Keratinocyte (primary cell): ENCODE measurements at regions not wholly inside any gene's neighbourhood (a gene's known extent, or its start where the extent isn't known, plus 50 kb on each side); places are given as distances from the start of the nearest gene placed in this dataset.

Source experiments
- DNase-seq: peaks from one replicate; pipeline ENCODE4 v3.0.0-alpha.2; 2011; ENCODE audit warnings: low read depth, missing footprints, low spot score
- FAIRE-seq: peaks from 2 replicates; lab custom pipeline; 2011; peaks lifted over from hg19 to GRCh38; lab: Jason Lieb, UNC
- H2AFZ ChIP-seq: 2 replicates; pipeline ENCODE4 v1.6.0; 2012; ENCODE audit warnings: low read length, control low read depth, inconsistent platforms; ENCODE audit not compliant: control insufficient read depth
- H3K27ac ChIP-seq: 2 replicates; pipeline ENCODE4 v1.5.1; 2011; ENCODE audit warnings: low read length; ENCODE audit not compliant: control insufficient read depth, insufficient read depth
- H3K27me3 ChIP-seq: 3 replicates; pipeline ENCODE4 v1.6.0; 2011; ENCODE audit warnings: low read length; ENCODE audit not compliant: control insufficient read depth, insufficient read depth; ENCODE audit errors: extremely low read depth
- H3K36me3 ChIP-seq, 2 experiments: 2 replicates in 1 of 2; 3 replicates in 1 of 2; pipeline ENCODE4 v1.5.1; 2011; ENCODE audit warnings: low read length in 2 of 2, mild to moderate bottlenecking in 1 of 2; ENCODE audit not compliant: control insufficient read depth in 2 of 2, insufficient read depth in 2 of 2; ENCODE audit errors: extremely low read depth in 1 of 2
- H3K4me1 ChIP-seq: 3 replicates; pipeline ENCODE4 v1.5.1; 2011; ENCODE audit warnings: low read length; ENCODE audit not compliant: control insufficient read depth, insufficient read depth; ENCODE audit errors: extremely low read depth
- H3K4me2 ChIP-seq: 3 replicates; pipeline ENCODE4 v1.6.0; 2011; ENCODE audit warnings: low read depth, low read length; ENCODE audit not compliant: control insufficient read depth, insufficient read depth; ENCODE audit errors: extremely low read depth
- H3K4me3 ChIP-seq, 3 experiments: fragments of 200-600 bp in 1 of 3; sonication (generic) in 1 of 3; 2 replicates in 2 of 3; 3 replicates in 1 of 3; pipeline ENCODE4 v1.5.1; 2011 to 2016; ENCODE audit warnings: low read length in 3 of 3, mild to moderate bottlenecking in 3 of 3, control low read depth in 2 of 3, inconsistent platforms in 1 of 3, low read depth in 1 of 3, mixed read lengths in 1 of 3, mixed run types in 1 of 3, moderate library complexity in 1 of 3; ENCODE audit not compliant: control insufficient read depth in 2 of 3, insufficient read depth in 2 of 3; ENCODE audit errors: extremely low read depth in 1 of 3
- H3K79me2 ChIP-seq: 2 replicates; pipeline ENCODE4 v1.6.0; 2012; ENCODE audit warnings: low read length; ENCODE audit not compliant: control insufficient read depth, insufficient read depth
- H3K9ac ChIP-seq: 3 replicates; pipeline ENCODE4 v1.6.0; 2011; ENCODE audit warnings: low read length; ENCODE audit not compliant: control insufficient read depth, insufficient read depth; ENCODE audit errors: extremely low read depth
- H3K9me1 ChIP-seq: 3 replicates; pipeline ENCODE4 v1.6.0; 2011; ENCODE audit warnings: low read length; ENCODE audit not compliant: control insufficient read depth, insufficient read depth; ENCODE audit errors: extremely low read depth
- H3K9me3 ChIP-seq: 2 replicates; pipeline ENCODE4 v1.5.1; 2012; ENCODE audit warnings: low read depth, low read length; ENCODE audit not compliant: control insufficient read depth
- H4K20me1 ChIP-seq: 3 replicates; pipeline ENCODE4 v1.6.0; 2011; ENCODE audit warnings: low read length; ENCODE audit not compliant: control insufficient read depth, insufficient read depth; ENCODE audit errors: extremely low read depth
- EZH2 ChIP-seq: IDR thresholded peaks from one replicate; pipeline ENCODE4 v1.6.1; 2012; ENCODE audit warnings: inconsistent platforms, mild to moderate bottlenecking, low read length, moderate library complexity
- dilution Hi-C: fragments of 300-500 bp; cut with MboI; formaldehyde crosslinking; loops from one replicate; pipeline ENCODE4 v1.7.0; 2020; ENCODE audit warnings: low sequenced_read_pairs; ENCODE audit not compliant: extremely low pct_ligation_motif_present
- TF ChIP-seq, protein P1 (sequence below), 3 experiments: IDR thresholded peaks in 1 of 3; conservative IDR thresholded peaks in 1 of 3; optimal IDR thresholded peaks in 1 of 3; 2 replicates in 2 of 3; 3 replicates in 1 of 3; pipeline versions ENCODE3 to v1.5.1; 2011; ENCODE audit warnings: low read length in 3 of 3, mild to moderate bottlenecking in 3 of 3, moderate library complexity in 2 of 3, control low read depth in 1 of 3, inconsistent platforms in 1 of 3; ENCODE audit not compliant: insufficient read depth in 2 of 3; ENCODE audit errors: extremely low read depth in 1 of 3

DNA sequence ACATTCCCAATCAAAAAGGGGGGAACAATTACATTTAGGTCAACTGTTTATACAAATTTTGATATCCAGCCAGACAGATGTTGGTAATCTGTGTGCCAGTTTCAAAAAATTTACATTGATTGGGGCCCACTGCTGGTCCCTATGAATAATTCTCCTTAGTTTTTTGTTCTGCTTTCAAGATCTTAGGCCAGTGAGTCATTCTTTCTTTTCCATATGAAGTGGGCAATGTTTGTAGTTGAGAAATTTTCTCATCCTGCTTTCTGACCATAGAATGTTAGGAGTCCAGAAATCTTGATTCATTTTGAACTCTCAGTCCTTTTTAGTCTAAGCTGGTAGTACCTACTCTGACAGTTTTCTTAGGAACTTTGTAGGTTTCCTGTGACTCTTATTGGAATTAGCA is 244.3 kb downstream of the DIO2 start:
- H3K27me3 ChIP-seq = no peaks in the 10 kb centered on the region
- dilution Hi-C loops = no loop called here
- no peak for TF ChIP-seq EZH2
- TF ChIP-seq, protein P1, sequence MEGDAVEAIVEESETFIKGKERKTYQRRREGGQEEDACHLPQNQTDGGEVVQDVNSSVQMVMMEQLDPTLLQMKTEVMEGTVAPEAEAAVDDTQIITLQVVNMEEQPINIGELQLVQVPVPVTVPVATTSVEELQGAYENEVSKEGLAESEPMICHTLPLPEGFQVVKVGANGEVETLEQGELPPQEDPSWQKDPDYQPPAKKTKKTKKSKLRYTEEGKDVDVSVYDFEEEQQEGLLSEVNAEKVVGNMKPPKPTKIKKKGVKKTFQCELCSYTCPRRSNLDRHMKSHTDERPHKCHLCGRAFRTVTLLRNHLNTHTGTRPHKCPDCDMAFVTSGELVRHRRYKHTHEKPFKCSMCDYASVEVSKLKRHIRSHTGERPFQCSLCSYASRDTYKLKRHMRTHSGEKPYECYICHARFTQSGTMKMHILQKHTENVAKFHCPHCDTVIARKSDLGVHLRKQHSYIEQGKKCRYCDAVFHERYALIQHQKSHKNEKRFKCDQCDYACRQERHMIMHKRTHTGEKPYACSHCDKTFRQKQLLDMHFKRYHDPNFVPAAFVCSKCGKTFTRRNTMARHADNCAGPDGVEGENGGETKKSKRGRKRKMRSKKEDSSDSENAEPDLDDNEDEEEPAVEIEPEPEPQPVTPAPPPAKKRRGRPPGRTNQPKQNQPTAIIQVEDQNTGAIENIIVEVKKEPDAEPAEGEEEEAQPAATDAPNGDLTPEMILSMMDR (optimal IDR thresholded peaks at IDR 0.05 in 1 of 3, IDR thresholded peaks at IDR 0.05 in 1 of 3, conservative IDR thresholded peaks at IDR 0.05 in 1 of 3; ENCODE audit: extremely low read depth in 1 of 3, insufficient read depth in 2 of 3, low read length in 3 of 3) = no peak
- DNase-seq = no peak
- H3K9me3 ChIP-seq = no peaks in the 10 kb centered on the region
- no peak for FAIRE-seq
- no peaks in the 10 kb centered on the region for H4K20me1 ChIP-seq
- H3K4me2 ChIP-seq = no peak overlapping the region
- no peaks in the 10 kb centered on the region for H3K36me3 ChIP-seq
- H3K4me1 ChIP-seq = no peaks in the 10 kb centered on the region
- H3K79me2 ChIP-seq = no peaks in the 10 kb centered on the region
- H3K27ac ChIP-seq = no peak overlapping the region
- no peak overlapping the region for H3K4me3 ChIP-seq
- H3K9me1 ChIP-seq = no peaks in the 10 kb centered on the region
- no peak overlapping the region for H2AFZ ChIP-seq
- H3K9ac ChIP-seq = no peak overlapping the region

DNA sequence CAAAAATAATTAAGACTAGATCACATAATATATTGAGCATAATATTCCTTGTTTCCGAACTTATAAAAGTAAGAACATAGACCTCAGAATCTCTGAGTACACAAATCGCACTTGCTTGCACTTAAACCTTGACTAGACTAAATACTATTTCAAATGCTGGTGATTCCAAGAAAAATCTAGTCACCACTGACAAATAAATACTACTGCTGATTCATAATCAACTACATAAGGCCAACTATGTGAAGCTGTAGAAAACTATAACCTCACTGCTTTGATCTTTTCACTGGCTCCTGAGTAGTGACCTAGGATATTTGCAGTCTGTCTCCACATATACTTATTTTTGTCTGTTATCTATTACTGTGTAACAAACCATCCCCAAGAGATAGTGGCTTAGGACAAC is 245.4 kb downstream of the DIO2 start:
- Histone ChIP-seq H3K4me2 (no peak overlapping the region), H2AFZ (no peak overlapping the region), H3K79me2 (no peaks in the 10 kb centered on the region), H3K27ac (no peak overlapping the region), H3K4me3 (no peak overlapping the region), H3K27me3 (no peaks in the 10 kb centered on the region), H3K9ac (no peak overlapping the region), H3K9me3 (no peaks in the 10 kb centered on the region), H3K4me1 (no peaks in the 10 kb centered on the region), H4K20me1 (no peaks in the 10 kb centered on the region), H3K9me1 (no peaks in the 10 kb centered on the region), H3K36me3 (no peaks in the 10 kb centered on the region)
- FAIRE-seq = no peak
- no peak for TF ChIP-seq EZH2
- TF ChIP-seq, protein P1 (optimal IDR thresholded peaks at IDR 0.05 in 1 of 3, IDR thresholded peaks at IDR 0.05 in 1 of 3, conservative IDR thresholded peaks at IDR 0.05 in 1 of 3; ENCODE audit: extremely low read depth in 1 of 3, insufficient read depth in 2 of 3, low read length in 3 of 3) = no peak
- dilution Hi-C loops = no loop called here
- DNase-seq = no peak
